OCI-LY1 (cell line): ENCODE measurements at regions not wholly inside any gene's neighbourhood (a gene's known extent, or its start where the extent isn't known, plus 50 kb on each side); places are given as distances from the start of the nearest gene placed in this dataset.

Experiments used
- H2AFZ ChIP-seq: fragments of 200-600 bp; sonication (generic), shearing (Covaris generic); 2 replicates; pipeline ENCODE4 v1.6.0; 2014; ENCODE audit warnings: antibody characterized with exemption, mild to moderate bottlenecking, low read length
- H3F3A ChIP-seq: fragments of 200-600 bp; sonication (generic), shearing (Covaris generic); 2 replicates; pipeline ENCODE4 v1.6.0; 2014; ENCODE audit warnings: mild to moderate bottlenecking, antibody characterized with exemption, low read length, moderate library complexity; ENCODE audit not compliant: insufficient read depth
- H3K27ac ChIP-seq: fragments of 200-600 bp; sonication (generic); 2 replicates; pipeline ENCODE4 v1.5.1; 2014; ENCODE audit warnings: low read length, mixed run types, mild to moderate bottlenecking, low read depth; ENCODE audit not compliant: poor library complexity, severe bottlenecking
- H3K27me3 ChIP-seq: fragments of 200-600 bp; sonication (generic); 2 replicates; pipeline ENCODE4 v1.6.0; 2014; ENCODE audit warnings: antibody characterized with exemption, mild to moderate bottlenecking, low read length, moderate library complexity; ENCODE audit not compliant: insufficient read depth
- H3K36me3 ChIP-seq: fragments of 200-600 bp; sonication (generic); 2 replicates; pipeline ENCODE4 v1.6.1; 2014; ENCODE audit warnings: mild to moderate bottlenecking, antibody characterized with exemption, low read length, moderate library complexity, mixed read lengths; ENCODE audit not compliant: insufficient read depth
- H3K4me1 ChIP-seq: fragments of 200-600 bp; sonication (generic); 2 replicates; pipeline ENCODE4 v1.5.1; 2014; ENCODE audit warnings: mild to moderate bottlenecking, low read length, moderate library complexity; ENCODE audit not compliant: insufficient read depth, severe bottlenecking
- H3K4me2 ChIP-seq: fragments of 200-600 bp; sonication (generic), shearing (Covaris generic); 2 replicates; pipeline ENCODE4 v1.6.1; 2014; ENCODE audit warnings: low read length
- H3K4me3 ChIP-seq: fragments of 200-600 bp; sonication (generic); 2 replicates; pipeline ENCODE4 v1.5.1; 2014; ENCODE audit warnings: low read length, low read depth, mild to moderate bottlenecking, mixed read lengths; ENCODE audit not compliant: poor library complexity, severe bottlenecking
- H3K79me2 ChIP-seq: fragments of 200-600 bp; shearing (Covaris generic); 2 replicates; pipeline ENCODE4 v1.6.1; 2016; ENCODE audit warnings: mixed run types, low read length, mixed read lengths; ENCODE audit not compliant: insufficient read depth
- H3K9ac ChIP-seq: fragments of 200-600 bp; sonication (generic), shearing (Covaris generic); 2 replicates; pipeline ENCODE4 v1.6.1; 2014; ENCODE audit warnings: mild to moderate bottlenecking, low read length, mixed read lengths
- H3K9me2 ChIP-seq: fragments of 200-600 bp; sonication (generic), shearing (Covaris generic); 2 replicates; pipeline ENCODE4 v1.6.1; 2014; ENCODE audit warnings: low read depth, mild to moderate bottlenecking, low read length, mixed read lengths
- H3K9me3 ChIP-seq: fragments of 200-600 bp; shearing (Covaris generic); 2 replicates; pipeline ENCODE4 v1.6.1; 2014; ENCODE audit warnings: low read length, mixed read lengths
- H4K20me1 ChIP-seq: fragments of 200-600 bp; sonication (generic), shearing (Covaris generic); 2 replicates; pipeline ENCODE4 v1.6.0; 2016; ENCODE audit warnings: mild to moderate bottlenecking, low read length; ENCODE audit not compliant: insufficient read depth
- EZH2 ChIP-seq: fragments of 200-600 bp; sonication (generic), shearing (Covaris generic); IDR thresholded peaks from 2 replicates; pipeline ENCODE4 v1.8.0; 2017; ENCODE audit warnings: borderline replicate concordance, mixed run types, mild to moderate bottlenecking, antibody characterized with exemption, low read length, moderate library complexity, mixed read lengths
- TF ChIP-seq, protein P1 (sequence below): fragments of 200-600 bp; sonication (generic), shearing (Covaris generic); IDR thresholded peaks from 2 replicates; pipeline ENCODE4 v1.5.1; 2017; ENCODE audit warnings: mild to moderate bottlenecking, antibody characterized with exemption, low read length, moderate library complexity, mixed read lengths

DNA sequence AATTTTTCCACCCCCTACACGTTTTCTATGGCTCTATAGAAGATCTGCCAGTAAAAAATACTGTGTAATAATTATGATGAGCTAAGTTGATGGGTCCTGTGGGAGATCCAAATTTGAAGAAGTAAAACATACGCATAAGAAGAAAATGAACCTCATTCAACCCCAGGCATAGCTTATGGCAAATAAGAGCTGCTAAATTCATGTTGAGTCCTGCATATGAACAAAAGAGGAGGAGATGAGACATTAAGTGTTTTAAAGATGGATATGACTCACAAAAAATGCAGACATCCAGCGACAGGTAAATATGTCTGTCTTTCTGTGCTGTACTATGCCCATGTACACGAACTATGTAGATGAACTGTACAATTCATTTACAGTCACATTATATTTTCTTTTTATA is 101.9 kb downstream of the LIG4 start:
- no peak overlapping the region for H3K4me3 ChIP-seq
- no peaks in the 10 kb centered on the region for H3K36me3 ChIP-seq
- no peaks in the 10 kb centered on the region for H3K4me1 ChIP-seq
- H3K9me2 ChIP-seq = no peaks in the 10 kb centered on the region
- H3K9ac ChIP-seq = no peak overlapping the region
- H3F3A ChIP-seq = no peaks in the 10 kb centered on the region
- H2AFZ ChIP-seq = no peak overlapping the region
- H3K27ac ChIP-seq = no peak overlapping the region
- H4K20me1 ChIP-seq = no peaks in the 10 kb centered on the region
- no peaks in the 10 kb centered on the region for H3K9me3 ChIP-seq
- TF ChIP-seq EZH2 = no peak
- TF ChIP-seq, protein P1, sequence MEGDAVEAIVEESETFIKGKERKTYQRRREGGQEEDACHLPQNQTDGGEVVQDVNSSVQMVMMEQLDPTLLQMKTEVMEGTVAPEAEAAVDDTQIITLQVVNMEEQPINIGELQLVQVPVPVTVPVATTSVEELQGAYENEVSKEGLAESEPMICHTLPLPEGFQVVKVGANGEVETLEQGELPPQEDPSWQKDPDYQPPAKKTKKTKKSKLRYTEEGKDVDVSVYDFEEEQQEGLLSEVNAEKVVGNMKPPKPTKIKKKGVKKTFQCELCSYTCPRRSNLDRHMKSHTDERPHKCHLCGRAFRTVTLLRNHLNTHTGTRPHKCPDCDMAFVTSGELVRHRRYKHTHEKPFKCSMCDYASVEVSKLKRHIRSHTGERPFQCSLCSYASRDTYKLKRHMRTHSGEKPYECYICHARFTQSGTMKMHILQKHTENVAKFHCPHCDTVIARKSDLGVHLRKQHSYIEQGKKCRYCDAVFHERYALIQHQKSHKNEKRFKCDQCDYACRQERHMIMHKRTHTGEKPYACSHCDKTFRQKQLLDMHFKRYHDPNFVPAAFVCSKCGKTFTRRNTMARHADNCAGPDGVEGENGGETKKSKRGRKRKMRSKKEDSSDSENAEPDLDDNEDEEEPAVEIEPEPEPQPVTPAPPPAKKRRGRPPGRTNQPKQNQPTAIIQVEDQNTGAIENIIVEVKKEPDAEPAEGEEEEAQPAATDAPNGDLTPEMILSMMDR = no peak
- H3K79me2 ChIP-seq = no peaks in the 10 kb centered on the region
- no peaks in the 10 kb centered on the region for H3K27me3 ChIP-seq
- H3K4me2 ChIP-seq = no peak overlapping the region

- Histone ChIP-seq H3K36me3 (no peaks in the 10 kb centered on the region), H4K20me1 (no peaks in the 10 kb centered on the region), H3K27me3 (no peaks in the 10 kb centered on the region), H3K79me2 (no peaks in the 10 kb centered on the region), H3K9ac (no peak overlapping the region), H3K4me1 (no peaks in the 10 kb centered on the region), H3K4me3 (no peak overlapping the region), H3K4me2 (no peak overlapping the region), H3F3A (no peaks in the 10 kb centered on the region), H3K9me2 (no peaks in the 10 kb centered on the region), H2AFZ (no peak overlapping the region), H3K9me3 (no peaks in the 10 kb centered on the region), H3K27ac (no peak overlapping the region)
- TF ChIP-seq, protein P1 = no peak
- no peak for TF ChIP-seq EZH2
Observed at GRCh38 chr13:108104736-108105135, 110.6 kb downstream of the LIG4 start.

DNA sequence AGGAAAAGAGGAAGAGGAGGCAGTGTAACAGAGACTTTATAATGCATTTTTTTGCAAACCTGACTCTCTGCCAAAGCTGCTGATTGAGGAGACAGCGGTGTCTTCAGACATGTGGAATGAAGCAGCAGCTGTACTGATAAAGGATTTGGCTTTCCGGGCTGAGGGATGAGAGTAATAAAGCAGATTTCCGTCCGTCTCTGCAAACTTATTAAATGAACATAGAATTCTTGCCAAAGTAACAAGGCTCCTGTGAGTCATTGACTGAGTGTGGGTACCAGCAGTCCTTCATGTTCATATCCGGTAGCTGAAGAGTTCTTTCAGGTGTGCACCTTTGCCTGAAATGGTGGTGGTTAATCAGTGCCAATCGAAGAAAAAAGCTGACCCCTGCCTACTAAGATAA is 112.6 kb downstream of the LIG4 start:
- H3K9me3 ChIP-seq = no peaks in the 10 kb centered on the region
- no peaks in the 10 kb centered on the region for H3K4me1 ChIP-seq
- TF ChIP-seq, protein P1 = no peak
- no peak for TF ChIP-seq EZH2
- H3K9ac ChIP-seq = no peak overlapping the region
- no peak overlapping the region for H3K27ac ChIP-seq
- H2AFZ ChIP-seq = no peak overlapping the region
- no peaks in the 10 kb centered on the region for H4K20me1 ChIP-seq
- H3K79me2 ChIP-seq = no peaks in the 10 kb centered on the region
- H3K4me2 ChIP-seq = no peak overlapping the region
- no peak overlapping the region for H3K4me3 ChIP-seq
- H3F3A ChIP-seq = no peaks in the 10 kb centered on the region
- no peaks in the 10 kb centered on the region for H3K9me2 ChIP-seq
- H3K27me3 ChIP-seq = no peaks in the 10 kb centered on the region
- H3K36me3 ChIP-seq = no peaks in the 10 kb centered on the region
